Transverse colon (tissue), 3 donors: ENCODE measurements at regions not wholly inside any gene's neighbourhood (a gene's known extent, or its start where the extent isn't known, plus 50 kb on each side); places are given as distances from the start of the nearest gene placed in this dataset.

Experiments
- EP300 ChIP-seq: sonication (generic); formaldehyde crosslinking; IDR thresholded peaks from one replicate; pipeline ENCODE4 v1.6.1; 2017; ENCODE audit warnings: antibody characterized with exemption, low read depth
- TF ChIP-seq, protein P1 (sequence below), 5 experiments: fragments of 200-600 bp in 3 of 5; fragments of 450-650 bp in 2 of 5; sonication (generic) in 3 of 5; IDR thresholded peaks; 1 replicate in 2 of 5; 2 replicates in 3 of 5; pipeline ENCODE4 v1.5.1; 2016 to 2017; ENCODE audit warnings: antibody characterized with exemption in 5 of 5, inconsistent platforms in 3 of 5, mild to moderate bottlenecking in 2 of 5, moderate library complexity in 1 of 5

DNA sequence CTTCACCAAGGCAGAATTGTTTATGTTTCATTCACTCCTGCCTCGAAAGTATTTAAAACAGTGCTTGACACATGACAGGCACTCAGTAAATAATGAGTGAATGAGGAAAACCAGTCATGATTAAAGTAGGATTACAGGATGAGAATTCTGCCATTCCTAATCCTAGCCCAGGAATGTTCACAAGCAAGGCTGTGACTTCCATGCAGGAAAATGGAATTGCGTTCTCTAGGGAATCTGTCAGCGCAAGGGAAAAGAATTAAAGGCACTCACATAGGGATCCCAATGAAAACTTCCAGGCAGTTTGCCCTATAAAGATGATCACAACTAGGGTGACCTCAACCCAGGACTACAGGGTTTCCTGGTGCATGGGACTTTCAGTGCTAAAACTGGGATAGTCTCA is 143.4 kb downstream of the CYSLTR2 start:
- TF ChIP-seq, protein P1, sequence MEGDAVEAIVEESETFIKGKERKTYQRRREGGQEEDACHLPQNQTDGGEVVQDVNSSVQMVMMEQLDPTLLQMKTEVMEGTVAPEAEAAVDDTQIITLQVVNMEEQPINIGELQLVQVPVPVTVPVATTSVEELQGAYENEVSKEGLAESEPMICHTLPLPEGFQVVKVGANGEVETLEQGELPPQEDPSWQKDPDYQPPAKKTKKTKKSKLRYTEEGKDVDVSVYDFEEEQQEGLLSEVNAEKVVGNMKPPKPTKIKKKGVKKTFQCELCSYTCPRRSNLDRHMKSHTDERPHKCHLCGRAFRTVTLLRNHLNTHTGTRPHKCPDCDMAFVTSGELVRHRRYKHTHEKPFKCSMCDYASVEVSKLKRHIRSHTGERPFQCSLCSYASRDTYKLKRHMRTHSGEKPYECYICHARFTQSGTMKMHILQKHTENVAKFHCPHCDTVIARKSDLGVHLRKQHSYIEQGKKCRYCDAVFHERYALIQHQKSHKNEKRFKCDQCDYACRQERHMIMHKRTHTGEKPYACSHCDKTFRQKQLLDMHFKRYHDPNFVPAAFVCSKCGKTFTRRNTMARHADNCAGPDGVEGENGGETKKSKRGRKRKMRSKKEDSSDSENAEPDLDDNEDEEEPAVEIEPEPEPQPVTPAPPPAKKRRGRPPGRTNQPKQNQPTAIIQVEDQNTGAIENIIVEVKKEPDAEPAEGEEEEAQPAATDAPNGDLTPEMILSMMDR (IDR thresholded peaks at IDR 0.05): no peak
- TF ChIP-seq EP300: no peak
